ENCODE measurements at regions not wholly inside any gene's neighbourhood (a gene's known extent, or its start where the extent isn't known, plus 50 kb on each side); places are given as distances from the start of the nearest gene placed in this dataset.

DNA sequence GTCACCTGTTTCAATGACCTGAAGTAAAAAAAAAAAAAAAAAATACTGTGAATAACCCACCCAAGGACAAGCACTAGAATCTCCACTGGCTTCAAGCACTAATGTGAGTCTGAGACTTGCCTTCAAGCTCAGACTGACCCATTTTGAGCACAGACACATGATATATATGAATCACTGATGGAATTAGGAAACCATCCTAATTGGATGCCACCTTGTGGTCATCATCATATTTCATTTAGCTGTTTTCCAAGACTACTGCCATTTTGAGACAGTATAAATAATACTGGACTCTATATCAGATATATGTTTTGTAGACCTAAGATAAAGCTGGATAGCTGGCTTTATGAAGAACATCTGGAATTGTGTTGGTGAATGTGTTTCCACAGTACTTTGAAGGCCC is 1232.0 kb downstream of the KCNT2 start:
- no TSS peak for BruUV-seq (replicated peaks)
- TF ChIP-seq EZH2 (IDR thresholded peaks at IDR 0.05) (no peak), REST (IDR thresholded peaks at IDR 0.05; ENCODE audit: low read depth) (no peak), CEBPB (IDR thresholded peaks at IDR 0.05; ENCODE audit: low read depth) (no peak), CTCF (IDR thresholded peaks at IDR 0.05 in 2 of 3, conservative IDR thresholded peaks at IDR 0.05 in 1 of 3; ENCODE audit: borderline replicate concordance in 1 of 3, insufficient read depth in 1 of 3, low read depth in 2 of 3, low read length in 2 of 3) (peak in 2 of 3 experiments; percentile 8 to 42; a peak in 2 of 6 replicates), RAD21 (IDR thresholded peaks at IDR 0.05; ENCODE audit: low read depth) (no peak), YY1 (IDR thresholded peaks at IDR 0.05; ENCODE audit: extremely low read depth, insufficient replicate concordance, low read depth, low read length) (no peak)
- no peak overlapping the region for H3K4me3 ChIP-seq (replicated peaks in 1 of 2; ENCODE audit: low read depth in 1 of 2, low read length in 2 of 2)
- H2AFZ ChIP-seq (ENCODE audit: low read depth, low read length, poor library complexity, severe bottlenecking): peak overlapping the region; percentile 59
- H3K4me2 ChIP-seq (ENCODE audit: low read length): no peak overlapping the region
- intact Hi-C loops (cut with micrococcal nuclease): no loop called here
- H3K9ac ChIP-seq (ENCODE audit: low read length): no peak overlapping the region
- no peak overlapping the region for H3K27ac ChIP-seq (ENCODE audit: low read depth, low read length)
- POLR2A ChIA-PET: no interaction called here
- no peaks in the 10 kb centered on the region for H3K4me1 ChIP-seq (ENCODE audit: control insufficient read depth in 1 of 2, insufficient read depth in 2 of 2, low read length in 2 of 2)
- ATAC-seq (peak; percentile 57), DNase-seq (ENCODE audit: low read depth, low spot score) (peak; percentile 1)
- RAD21 ChIA-PET (ENCODE audit: low non-redundant PET in 1 of 2, low total read pairs in 2 of 2, uncharacterized antibody in 2 of 2, unreplicated experiment in 2 of 2): no interaction called here
- no peaks in the 10 kb centered on the region for H3K79me2 ChIP-seq (ENCODE audit: insufficient read depth, low read length)
- H3K9me2 ChIP-seq (ENCODE audit: insufficient read depth): no peaks in the 10 kb centered on the region
- CTCF ChIA-PET: interaction anchor here (0.9 to 1.0 kb wide), 2 partner anchors 34 to 342 kb away, joined by 3 read pairs; no protein-coding TSS in a partner anchor
- no peaks in the 10 kb centered on the region for H3K27me3 ChIP-seq (ENCODE audit: insufficient read depth, low read length)
- no peaks in the 10 kb centered on the region for H3K36me3 ChIP-seq (ENCODE audit: control insufficient read depth in 1 of 2, insufficient read depth in 2 of 2, low read length in 2 of 2)
- H4K20me1 ChIP-seq (ENCODE audit: insufficient read depth): no peaks in the 10 kb centered on the region
- no peaks in the 10 kb centered on the region for H3K9me3 ChIP-seq (ENCODE audit: control insufficient read depth in 1 of 2, insufficient read depth in 1 of 2, low read depth in 1 of 2, low read length in 2 of 2)

Data from HCT116 (cell line).